HG02840 (cell line): ENCODE measurements at regions not wholly inside any gene's neighbourhood (a gene's known extent, or its start where the extent isn't known, plus 50 kb on each side); places are given as distances from the start of the nearest gene placed in this dataset.
"Not testable (repeated sequence)": the region's sequence is repeated elsewhere in the genome, so short reads cannot be mapped to it uniquely, and the experiment has no call there.

Experiments used
- ATAC-seq: cut with Tn5 transposase; IDR thresholded peaks from one replicate; pipeline ENCODE4 v1.9.1; 2021; ENCODE audit warnings: mild to moderate bottlenecking, moderate library complexity, moderate number of reproducible peaks; ENCODE audit not compliant: unreplicated experiment, low FRiP score

DNA sequence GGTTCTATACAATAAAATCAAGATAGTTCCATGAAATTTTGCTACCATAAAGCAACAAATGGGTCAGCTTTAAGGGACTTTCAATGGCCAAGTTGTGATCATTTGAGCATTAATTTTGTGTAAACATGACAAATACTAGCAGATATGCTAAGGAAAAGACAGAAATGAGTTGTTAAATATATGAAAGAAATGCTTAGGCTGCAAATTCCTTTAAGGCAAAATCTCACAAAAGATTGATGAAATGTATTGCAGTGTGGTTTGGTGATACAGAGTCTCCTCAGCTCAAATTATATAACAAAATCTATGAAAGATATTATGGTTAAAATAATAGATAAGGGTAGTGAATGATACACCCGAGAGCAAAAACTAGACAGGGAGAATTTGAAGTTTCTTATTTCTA lies 377.2 kb downstream of the RAP2B start:
- ATAC-seq = no peak

DNA sequence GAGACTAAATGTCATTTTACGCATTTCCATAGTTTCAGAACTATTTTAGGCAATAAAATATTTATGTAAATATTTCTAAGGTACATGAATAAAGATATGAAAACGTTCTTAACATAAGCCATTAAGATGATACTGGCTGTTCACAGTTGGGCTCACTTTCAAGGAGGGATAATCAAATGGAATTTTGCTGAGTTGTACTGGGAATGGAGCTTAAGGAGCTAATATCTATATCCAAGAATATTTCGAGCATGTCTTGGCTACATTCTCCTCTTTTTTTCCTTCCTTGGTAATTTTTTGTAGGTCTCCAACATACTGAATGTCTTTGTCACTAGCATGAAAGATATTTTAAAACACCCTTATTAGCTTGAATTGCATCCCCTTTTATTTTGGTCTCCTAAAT lies 383.4 kb downstream of the RAP2B start:
- ATAC-seq = no peak

DNA sequence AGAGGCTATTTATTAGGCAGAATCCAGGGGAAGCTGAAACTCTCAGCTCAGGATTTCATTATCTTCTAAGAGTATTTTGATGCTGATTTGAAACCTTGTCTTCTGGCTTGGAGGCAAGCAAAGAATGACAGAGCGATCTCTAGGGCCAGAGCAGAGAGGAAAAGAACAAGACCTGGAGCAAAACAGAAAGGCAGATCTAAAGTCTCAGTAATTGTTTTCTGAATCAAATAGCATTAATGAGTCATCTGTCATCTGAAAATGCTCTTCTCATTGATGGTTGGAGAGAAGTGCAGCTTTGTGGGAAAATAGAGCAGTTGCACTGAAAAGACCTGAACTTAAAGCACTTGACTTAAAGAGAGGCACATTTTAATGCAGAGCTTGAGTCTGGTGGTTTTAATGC lies 385.9 kb downstream of the RAP2B start:
- no peak for ATAC-seq

DNA sequence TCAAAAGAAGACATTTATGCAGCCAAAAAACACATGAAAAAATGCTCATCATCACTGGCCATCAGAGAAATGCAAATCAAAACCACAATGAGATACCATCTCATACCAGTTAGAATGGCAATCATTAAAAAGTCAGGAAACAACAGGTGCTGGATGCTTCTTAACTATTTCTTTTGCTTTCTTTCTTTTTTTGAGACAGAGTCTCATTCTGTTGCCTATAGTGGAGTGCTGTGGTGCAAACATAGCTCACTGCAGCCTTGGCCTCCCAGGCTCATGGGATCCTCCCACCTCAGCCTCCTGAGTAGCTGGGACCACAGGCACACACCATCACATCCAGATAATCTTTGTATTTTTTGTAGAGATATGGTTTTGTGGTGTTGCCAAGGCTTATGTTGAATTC lies 387.7 kb downstream of the RAP2B start:
- ATAC-seq = not testable (repeated sequence)

DNA sequence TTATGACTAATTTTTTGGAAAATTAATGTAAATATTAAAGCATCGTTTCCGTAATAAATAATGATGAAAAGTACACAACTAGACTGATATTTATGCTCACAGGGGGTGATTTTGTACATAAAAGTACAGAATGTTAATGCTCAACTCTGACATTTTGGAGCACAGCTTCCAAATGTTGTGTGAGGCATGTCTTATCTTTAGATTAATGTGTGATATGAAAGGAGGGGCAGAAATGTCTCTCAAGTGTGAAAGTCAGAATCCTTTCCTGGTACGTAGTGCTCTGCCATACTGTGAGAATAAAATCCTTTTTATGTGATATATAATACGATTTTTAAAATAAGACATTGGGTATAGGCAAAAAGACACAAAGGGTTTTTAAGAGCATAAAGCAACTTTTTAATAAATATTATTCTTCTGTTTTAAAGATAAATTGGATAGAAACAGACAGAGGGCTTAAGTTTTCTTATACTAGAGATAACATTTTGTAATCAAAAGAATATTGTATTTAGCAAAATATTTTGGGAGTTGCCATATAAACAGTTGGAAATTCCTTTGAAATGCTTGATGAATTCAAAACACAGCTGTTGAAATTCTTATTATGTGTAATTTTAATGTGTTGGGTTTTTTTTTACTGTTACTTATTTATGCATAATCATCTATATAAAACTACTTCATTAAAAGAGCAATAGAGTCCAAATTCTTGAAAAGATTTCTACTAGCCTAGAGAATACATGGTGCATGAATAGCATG lies 389.7 kb downstream of the RAP2B start:
- no peak for ATAC-seq

DNA sequence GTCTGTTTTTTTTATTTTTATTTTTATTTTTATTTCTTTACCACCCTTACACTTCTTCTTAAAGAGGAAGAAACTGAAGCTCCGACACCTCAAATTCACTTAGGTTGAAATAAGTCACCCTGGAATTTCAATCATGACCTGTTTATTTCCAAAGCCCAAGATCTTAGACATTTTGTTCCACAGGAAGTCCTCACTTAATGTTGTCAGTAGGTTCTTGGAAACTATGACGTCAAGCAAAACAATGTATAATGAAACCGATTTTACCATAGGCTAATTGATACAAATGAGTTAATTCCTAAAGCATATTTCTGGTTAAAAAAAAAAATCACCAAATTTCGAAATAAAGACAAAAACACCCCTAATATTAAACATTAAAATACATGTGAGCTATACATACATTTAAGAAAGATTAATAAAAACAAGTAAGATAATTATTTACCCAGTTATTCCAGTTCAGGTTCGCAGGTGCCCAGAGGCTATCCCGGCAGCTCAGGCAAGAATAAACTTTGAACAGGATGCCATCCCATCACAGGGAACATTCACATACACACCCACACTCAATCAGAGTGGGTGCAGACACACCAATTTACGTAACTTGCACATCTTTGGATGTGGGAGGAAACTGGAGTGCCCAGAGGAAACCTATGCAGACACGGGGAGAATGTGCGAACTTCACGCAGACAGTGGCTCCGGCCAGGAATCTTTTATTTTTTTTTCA lies 391.0 kb downstream of the RAP2B start:
- no peak for ATAC-seq

DNA sequence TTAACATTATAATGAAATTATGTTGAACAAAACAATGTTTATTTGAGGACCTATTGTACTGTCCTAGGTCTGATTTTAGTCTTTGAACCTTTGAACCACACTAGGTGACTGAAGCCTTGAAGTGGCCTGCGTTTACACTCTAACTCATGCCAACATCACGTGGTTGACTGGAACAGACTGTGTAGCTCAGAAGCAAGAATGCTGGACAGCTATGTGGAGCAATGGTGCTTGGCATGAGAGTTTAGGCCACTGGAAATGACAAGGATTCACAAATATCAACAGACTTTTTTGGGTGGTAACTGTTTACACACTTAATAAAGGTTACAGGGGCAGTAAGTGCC lies 391.5 kb downstream of the RAP2B start:
- no peak for ATAC-seq

DNA sequence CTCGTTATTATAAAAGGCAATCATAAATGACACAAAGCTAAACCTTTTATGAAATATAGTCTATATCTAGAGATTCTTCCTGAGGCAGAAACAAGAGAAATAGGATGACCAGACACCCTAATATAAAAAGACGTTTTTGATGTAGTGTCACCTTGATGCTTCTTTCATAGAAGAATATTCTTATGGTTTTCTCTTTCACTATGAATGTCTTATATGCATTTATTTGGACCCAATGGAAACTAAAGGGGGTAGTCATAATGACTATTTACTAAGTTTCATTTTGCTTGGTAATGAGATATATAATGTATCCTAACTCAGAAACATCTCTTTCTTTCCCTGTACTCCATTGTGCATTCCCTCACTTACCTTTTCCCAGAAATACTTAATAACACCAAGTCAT lies 393.9 kb downstream of the RAP2B start:
- ATAC-seq = no peak

DNA sequence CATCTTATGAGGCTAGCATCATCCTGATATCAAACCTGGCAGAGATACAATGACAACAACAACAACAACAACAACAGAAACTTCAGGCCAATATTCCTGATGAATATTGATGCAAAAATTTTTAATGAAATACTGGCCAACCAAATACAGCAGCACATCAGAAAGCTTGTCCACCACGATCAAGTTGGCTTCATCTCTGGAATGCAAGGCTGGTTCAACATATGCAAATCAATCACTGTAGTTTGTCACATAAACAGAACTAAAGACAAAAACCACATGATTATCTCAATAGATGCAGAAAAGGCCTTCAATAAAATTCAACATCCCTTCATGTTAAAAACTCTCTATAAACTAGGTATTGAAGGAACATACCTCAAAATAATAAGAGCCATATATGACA lies 397.3 kb downstream of the RAP2B start:
- not testable (repeated sequence) for ATAC-seq

DNA sequence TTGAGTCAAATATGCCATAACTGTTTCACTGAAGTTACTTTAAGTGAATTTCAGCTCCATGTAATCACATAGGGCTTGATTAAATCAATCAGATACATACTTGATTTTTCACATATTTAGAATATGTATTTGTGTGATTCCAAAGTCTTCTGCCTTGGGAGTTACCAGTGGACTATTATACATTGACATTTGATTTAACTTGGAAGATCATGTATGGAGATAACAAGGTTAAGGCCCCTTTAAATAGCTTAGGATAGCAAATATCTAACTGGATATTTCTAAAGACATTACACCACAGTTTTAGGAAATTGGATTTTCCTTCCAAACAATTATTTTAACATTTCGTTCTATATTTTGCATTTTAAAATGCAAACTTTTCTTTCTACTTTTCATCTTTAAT lies 405.0 kb downstream of the RAP2B start:
- no peak for ATAC-seq

DNA sequence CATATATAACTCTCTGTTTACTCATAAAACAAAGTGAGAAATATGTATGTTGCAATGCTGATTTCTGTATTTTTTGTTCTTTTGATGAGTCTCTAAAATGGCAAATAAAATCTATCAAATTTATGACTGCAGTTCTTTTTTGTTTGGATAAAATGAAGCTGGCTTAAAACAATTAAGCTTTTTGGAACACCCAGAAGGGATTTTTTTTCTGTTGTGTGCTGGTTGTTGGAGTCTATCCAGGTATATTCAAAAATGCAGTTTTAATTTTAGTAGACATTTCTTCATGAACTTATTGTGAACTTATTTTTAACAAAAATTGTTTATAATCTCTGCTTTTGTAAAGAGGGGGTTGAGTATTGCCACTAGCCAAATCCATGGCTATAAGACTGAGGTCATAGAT lies 405.5 kb downstream of the RAP2B start:
- no peak for ATAC-seq

DNA sequence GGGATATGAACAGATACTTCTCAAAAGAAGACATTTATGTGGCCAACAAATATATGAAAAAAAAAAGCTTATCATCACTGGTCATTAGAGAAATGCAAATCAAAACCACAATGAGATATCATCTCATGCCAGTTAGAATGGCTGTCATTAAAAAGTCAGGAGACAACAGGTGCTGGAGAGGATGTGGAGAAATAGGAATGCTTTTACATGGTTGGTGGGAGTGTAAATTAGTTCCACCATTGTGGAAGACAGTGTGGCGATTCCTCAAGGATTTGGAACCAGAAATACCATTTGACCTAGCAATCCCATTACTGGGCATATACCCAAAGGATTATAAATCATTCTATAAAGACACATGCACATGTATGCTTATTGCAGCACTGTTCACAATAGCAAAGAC lies 408.5 kb downstream of the RAP2B start:
- not testable (repeated sequence) for ATAC-seq

DNA sequence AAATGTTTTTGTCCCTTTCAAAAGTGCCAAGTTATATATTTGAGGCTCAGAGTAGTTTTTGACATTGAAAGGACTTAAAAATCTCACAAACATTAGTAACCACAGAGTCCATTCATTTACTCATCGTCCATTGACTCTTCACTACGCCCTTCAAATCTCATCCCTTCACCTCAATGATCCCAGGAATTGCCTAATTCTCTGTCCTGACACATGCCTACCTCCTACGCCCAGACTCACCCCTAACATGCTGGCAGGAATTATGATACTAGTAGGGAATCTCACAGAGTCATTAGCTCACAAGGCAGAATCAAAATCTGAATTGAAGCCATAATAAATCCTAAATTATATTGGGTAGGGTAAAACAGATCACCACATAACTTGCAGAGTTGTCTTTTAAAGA lies 410.1 kb downstream of the RAP2B start:
- no peak for ATAC-seq

DNA sequence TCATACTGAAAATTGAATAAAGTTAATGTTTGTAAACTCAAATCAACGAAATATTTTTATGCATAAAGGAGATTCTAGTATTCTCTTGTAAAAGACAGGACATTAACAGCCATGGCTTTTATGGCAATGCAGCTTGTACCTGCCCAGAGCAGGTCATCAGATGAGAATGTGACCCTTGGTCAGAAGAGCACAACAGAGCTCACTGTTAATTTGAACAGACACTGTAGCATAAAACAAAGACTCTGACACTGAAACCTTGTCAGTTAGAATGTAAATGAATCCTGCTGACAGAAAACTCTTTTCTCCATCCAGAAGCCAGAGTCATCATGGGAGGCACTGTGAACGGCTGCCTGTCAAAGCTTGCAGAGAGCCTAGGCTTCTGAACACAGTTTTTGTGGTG lies 410.6 kb downstream of the RAP2B start:
- ATAC-seq = no peak

DNA sequence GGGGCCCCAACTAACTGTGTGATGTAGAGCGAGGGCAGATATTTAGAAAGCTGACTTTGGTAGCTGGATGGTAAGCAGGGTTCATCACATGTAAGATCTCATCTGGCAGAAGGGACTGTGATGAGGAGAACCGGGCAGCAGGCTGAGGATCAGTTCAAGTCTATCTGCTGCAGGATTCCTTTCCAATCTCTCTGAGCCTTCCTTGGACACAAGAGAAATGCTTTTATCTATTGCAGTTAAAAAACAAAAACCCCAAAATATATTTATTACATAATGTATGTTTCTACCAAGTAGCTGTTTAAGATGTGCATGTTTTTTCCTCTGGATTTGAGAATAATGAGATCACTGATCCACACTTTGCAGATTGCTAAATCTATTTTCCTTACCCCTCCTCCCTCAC lies 411.5 kb downstream of the RAP2B start:
- no peak for ATAC-seq

DNA sequence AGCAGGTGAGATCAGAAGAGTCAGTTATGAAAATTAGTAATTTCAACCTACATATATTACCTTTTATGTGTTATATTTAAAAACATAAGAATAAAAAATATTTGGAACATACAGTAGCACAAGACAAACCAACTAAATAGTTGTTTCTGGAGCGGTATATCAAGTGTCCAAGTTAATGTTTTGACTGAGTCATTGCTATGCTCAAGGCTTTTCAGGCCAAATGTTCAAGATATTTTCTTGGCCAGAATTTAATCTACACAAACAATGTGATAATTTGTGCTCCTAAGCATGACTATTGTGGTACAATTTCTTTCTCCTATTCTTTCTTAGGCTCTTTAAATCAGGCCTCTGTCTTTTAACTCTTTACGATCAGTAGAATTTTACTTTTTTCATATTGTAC lies 412.4 kb downstream of the RAP2B start:
- no peak for ATAC-seq

DNA sequence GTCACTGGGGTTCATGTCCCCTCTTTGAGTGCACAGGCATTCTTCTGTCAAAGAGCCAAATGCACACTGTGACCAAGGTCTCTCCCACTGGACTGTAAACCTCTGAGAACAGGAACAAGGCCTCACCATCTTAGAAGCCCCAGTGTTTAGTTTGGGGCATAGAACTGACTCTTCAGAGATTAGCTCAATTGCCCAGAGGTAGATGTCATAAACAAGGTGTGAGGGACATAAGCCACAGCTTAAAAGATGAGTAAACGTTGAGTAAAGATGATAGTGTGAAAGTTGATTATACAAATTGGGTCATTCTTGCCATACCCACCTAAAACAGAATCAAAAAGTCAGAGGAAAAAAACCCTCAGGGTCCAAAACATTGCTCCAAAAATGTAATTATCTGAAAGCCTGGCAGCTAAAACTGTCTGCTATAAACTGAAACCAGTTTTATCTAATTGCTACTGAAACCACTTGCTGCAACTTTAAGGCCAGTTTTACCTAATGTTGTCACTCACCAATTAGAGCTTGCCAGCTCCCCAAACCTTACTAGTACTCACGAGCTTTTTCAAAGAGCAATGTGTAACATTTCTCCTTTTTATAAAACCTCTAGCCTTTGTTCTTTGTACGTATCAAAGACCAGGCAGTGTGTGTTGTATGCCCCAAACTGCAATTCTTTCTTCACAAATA lies 415.2 kb downstream of the RAP2B start:
- no peak for ATAC-seq

DNA sequence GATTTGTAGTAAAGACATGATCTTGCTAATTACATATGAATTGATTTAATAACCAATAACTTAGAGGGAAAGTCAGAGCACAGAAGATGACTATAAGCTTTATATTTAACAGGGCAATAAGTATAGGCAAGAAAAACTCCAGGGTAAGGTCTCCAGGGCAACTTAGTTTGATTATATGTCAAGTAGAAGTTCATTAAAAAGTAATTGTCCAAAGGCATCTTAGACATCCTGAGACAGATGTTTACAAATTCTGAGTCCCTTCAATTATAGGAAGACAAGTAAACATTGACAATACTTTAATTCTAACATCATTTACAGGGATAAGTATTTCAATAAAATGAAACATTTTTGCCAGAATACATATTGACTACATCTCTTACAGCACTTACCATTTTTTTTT lies 416.0 kb downstream of the RAP2B start:
- no peak for ATAC-seq

DNA sequence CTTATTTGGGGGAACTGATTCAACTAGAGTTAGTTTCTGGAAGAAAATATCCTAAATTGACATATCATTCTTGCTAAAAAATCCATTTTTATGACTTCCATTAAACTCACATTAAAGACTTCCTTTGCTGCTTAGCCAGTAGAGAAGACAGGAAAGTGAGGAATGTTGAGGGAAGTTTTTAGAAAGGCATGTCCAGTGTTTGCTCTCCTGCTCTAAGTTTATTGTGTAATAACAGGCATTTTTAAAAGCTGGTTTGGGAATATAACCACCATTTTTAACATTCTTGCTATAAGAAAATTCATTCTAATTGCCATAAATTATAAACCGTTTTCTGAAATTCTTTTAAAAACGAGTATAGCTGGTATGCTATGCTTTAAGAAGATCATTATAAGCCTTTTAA lies 428.0 kb downstream of the RAP2B start:
- ATAC-seq = no peak

DNA sequence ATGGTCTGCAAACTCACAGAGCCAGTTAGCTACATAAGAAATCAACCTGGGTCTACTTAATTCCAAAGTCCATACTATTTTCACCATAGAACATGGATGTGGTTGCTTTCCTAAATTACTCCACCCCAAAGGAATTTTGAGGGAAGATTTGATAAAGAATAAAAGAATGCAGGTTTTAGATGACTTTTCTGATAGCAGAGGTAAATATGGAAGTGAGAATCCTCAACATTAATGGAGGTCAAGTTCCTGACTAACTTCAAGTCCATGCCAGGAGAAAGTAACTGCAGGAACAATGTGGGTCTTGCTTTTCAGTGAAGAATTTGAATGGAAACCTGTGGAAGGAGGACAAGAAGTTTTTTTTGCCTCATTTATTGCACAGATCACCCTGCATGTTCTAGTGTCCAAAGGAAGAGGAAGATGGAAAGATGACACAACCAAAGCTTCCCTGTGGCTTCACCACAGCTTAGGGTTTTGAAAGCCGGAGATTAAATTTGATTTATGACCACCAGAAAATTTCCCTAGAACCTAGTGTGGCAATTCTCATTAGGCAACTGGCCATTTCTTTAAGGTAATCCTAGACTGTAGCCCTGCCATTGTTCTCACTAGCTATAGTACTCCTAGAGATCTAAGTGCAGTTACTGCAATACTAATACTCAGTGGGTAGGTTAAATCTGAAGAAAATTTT lies 429.7 kb downstream of the RAP2B start:
- ATAC-seq = no peak

DNA sequence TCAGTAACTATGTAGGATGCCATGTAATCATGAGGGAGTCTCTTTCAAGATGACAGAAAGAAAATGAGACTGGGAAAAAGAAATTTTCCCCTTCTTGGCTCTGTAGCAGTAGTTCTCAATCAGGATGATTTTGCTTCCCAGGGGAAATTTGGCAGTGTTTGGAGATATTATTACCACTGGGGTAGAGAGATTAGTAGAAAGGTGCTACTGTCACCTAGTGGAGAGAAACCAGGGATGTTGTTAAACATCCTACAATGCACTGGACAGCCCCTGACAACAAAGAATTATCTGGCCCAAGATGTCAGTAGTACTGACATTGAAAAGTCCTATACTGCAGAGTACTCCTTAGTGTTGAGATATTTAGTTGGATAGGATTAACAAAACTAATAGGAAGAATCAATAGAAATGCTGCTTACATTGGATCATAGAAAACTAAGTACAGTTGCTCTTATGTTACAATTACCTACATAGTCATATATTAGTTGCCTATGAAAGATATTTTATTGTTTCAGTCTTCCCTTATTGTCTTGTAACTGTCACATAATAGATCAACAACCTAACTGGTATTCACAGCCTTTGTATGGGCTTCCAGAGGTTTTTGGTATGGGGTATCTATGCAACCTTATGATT lies 433.3 kb downstream of the RAP2B start:
- ATAC-seq = no peak
